ENCODE measurements at regions not wholly inside any gene's neighbourhood (a gene's known extent, or its start where the extent isn't known, plus 50 kb on each side); places are given as distances from the start of the nearest gene placed in this dataset.
A peak's percentile ranks its signal among the peaks of the same experiment; 100 is the strongest.

DNA sequence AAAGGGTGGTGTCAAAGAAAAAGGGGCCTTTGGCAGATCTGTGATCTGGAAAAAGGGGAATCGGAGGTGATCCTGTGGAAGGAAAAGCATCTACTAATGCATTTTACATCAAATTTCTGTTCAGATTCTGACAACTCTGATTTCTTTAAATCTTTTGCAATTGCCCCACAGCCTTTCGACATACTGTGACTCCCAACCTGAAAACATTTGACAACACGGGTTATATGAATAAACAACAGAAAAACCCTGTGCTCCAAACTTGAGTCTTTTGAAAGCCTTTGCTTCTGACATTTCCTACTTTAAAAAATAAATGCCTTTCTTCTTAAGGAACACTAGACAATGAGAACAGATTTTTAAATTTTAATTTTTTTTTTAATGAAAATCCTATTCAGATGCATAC, 231.9 kb upstream of the HMGA2 start:
- DNase-seq (ENCODE audit: low spot score in 2 of 2, unreplicated experiment in 2 of 2): no peak
- H3K27me3 Mint-ChIP-seq (ENCODE audit: low read depth): no peaks in the 10 kb centered on the region
- peak overlapping the region; percentile 90 for H3K27ac Mint-ChIP-seq
- no peaks in the 10 kb centered on the region for H3K36me3 Mint-ChIP-seq
- H3K4me1 Mint-ChIP-seq: peaks cover 57% of the 10 kb centered on the region
- H3K4me3 Mint-ChIP-seq: no peak overlapping the region
- H3K9me3 Mint-ChIP-seq: no peaks in the 10 kb centered on the region
- TF ChIP-seq, protein P1, sequence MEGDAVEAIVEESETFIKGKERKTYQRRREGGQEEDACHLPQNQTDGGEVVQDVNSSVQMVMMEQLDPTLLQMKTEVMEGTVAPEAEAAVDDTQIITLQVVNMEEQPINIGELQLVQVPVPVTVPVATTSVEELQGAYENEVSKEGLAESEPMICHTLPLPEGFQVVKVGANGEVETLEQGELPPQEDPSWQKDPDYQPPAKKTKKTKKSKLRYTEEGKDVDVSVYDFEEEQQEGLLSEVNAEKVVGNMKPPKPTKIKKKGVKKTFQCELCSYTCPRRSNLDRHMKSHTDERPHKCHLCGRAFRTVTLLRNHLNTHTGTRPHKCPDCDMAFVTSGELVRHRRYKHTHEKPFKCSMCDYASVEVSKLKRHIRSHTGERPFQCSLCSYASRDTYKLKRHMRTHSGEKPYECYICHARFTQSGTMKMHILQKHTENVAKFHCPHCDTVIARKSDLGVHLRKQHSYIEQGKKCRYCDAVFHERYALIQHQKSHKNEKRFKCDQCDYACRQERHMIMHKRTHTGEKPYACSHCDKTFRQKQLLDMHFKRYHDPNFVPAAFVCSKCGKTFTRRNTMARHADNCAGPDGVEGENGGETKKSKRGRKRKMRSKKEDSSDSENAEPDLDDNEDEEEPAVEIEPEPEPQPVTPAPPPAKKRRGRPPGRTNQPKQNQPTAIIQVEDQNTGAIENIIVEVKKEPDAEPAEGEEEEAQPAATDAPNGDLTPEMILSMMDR (IDR thresholded peaks at IDR 0.05; ENCODE audit: unreplicated experiment): no peak

DNA sequence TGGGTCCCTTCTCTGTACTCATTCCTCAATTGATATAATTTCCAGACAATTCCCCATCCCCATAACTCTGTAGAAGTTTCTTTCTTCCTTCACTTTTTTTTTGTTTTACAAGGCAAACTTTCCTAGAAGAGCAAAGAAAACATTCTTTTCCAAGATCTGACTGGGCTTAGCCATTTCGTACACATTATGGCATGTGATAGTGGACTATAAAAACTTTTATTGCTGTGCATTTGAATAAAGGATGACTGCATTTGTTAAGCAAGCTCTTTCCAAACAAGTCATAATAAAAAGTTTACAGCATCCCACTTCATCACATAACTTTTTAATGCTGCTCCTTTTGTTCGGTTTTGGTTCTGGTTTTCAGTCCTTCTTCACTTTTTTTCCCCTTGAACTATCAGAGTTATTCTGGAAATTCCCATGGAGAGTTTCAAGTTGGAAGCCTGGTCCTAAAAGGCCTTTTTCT, 231.0 kb upstream of the HMGA2 start:
- Mint-ChIP-seq H3K27me3 (ENCODE audit: low read depth) (no peaks in the 10 kb centered on the region), H3K27ac (peak overlapping the region; percentile 89), H3K9me3 (no peaks in the 10 kb centered on the region), H3K4me3 (no peak overlapping the region), H3K36me3 (no peaks in the 10 kb centered on the region), H3K4me1 (peaks cover 56% of the 10 kb centered on the region)
- TF ChIP-seq, protein P1 (IDR thresholded peaks at IDR 0.05; ENCODE audit: unreplicated experiment): no peak
- no peak for DNase-seq (ENCODE audit: low spot score in 2 of 2, unreplicated experiment in 2 of 2)

DNA sequence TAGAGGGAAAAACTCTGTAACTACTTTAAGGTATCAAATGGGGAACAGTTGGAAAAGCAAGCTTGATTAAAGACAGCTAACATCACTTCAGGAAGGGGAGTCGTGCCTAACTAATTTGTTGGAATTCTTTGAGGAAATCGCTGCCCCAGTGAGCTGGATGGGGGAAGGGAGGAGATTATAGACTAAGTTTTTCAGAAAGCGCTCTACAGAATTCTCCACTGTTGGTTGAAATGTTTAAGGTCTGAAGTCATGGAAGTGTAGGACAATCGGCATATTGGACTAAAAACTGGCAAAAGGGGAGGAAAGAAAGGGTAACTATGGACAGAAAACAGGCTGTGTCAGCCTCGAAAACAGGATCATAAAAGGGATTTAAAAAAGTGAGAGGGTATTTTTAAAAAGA, 229.9 kb upstream of the HMGA2 start:
- no peaks in the 10 kb centered on the region for H3K36me3 Mint-ChIP-seq

DNA sequence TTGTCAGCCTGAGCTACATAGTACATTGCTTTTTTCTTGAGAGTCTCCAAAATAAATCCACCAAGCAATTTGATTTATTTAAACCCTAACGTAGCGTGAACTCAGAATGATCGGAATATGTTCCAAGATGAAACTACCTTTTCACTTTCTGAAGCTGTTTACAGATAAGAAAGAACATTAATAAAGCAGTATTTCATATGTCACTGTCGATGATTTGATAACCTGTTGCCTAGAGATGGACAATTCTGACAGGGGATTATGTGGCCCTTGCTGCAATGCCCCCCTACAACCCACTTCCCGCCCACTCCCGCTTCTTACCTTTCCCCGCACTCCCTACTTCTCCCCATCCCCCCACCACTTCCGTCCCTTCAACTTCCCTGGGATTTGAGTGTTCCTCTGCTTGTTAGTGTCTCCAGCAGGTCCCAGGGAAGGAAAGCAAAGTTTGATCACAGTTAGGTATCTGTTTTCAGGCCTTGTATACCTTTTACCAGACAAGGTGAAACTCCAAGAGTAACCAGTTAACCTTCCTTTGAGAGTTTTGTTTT, 229.2 kb upstream of the HMGA2 start:
- TF ChIP-seq, protein P1 (IDR thresholded peaks at IDR 0.05; ENCODE audit: unreplicated experiment): no peak
- H3K4me3 Mint-ChIP-seq: no peak overlapping the region
- H3K27ac Mint-ChIP-seq: peak overlapping the region; percentile 83
- H3K9me3 Mint-ChIP-seq: no peaks in the 10 kb centered on the region
- no peak for DNase-seq (ENCODE audit: low spot score in 2 of 2, unreplicated experiment in 2 of 2)
- H3K4me1 Mint-ChIP-seq: peaks cover 58% of the 10 kb centered on the region
- no peaks in the 10 kb centered on the region for H3K27me3 Mint-ChIP-seq (ENCODE audit: low read depth)
- no peaks in the 10 kb centered on the region for H3K36me3 Mint-ChIP-seq

More for the DNA sequence above, 229.9 kb upstream of the HMGA2 start:
- peak overlapping the region; percentile 92 for H3K27ac Mint-ChIP-seq
- H3K9me3 Mint-ChIP-seq: no peaks in the 10 kb centered on the region
- H3K4me3 Mint-ChIP-seq: peak overlapping the region; percentile 20
- TF ChIP-seq, protein P1 (IDR thresholded peaks at IDR 0.05; ENCODE audit: unreplicated experiment): no peak
- no peaks in the 10 kb centered on the region for H3K27me3 Mint-ChIP-seq (ENCODE audit: low read depth)
- DNase-seq (ENCODE audit: low spot score in 2 of 2, unreplicated experiment in 2 of 2): no peak
- H3K4me1 Mint-ChIP-seq: peaks cover 58% of the 10 kb centered on the region

DNA sequence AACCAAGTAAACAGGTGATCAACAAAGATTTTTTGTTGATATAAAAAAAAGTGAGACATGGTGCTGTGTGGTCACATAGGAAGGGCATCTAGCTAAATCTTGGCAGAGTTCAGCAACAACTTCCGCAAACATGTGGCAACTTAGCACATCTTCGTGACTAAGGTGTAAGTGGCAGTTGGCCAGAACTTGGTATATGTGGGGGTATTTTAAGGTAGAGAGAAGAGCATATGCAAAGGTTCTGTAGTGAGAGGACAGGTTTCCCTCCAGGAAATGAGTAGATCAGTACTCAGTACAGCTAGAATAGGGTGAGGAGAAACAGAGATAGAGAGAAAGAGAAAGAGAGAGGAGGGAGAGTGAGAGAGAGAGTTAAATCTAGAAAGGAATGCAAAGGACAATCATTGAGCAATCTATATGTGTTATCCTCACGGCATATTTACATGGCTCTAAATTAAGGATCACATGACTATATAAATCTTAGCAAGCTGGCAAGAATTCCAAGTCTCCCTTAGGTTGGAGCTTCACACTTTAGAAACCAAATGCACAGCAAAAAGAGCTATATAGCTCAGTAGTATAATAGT, 227.7 kb upstream of the HMGA2 start:
- Mint-ChIP-seq H3K36me3 (no peaks in the 10 kb centered on the region), H3K27ac (no peak overlapping the region), H3K4me1 (peaks cover 59% of the 10 kb centered on the region), H3K27me3 (ENCODE audit: low read depth) (no peaks in the 10 kb centered on the region), H3K9me3 (no peaks in the 10 kb centered on the region), H3K4me3 (no peak overlapping the region)
- TF ChIP-seq, protein P1 (IDR thresholded peaks at IDR 0.05; ENCODE audit: unreplicated experiment): no peak
- no peak for DNase-seq (ENCODE audit: low spot score in 2 of 2, unreplicated experiment in 2 of 2)

Data from mesothelial cell of epicardium (in vitro differentiated cells).